ENCODE measurements at regions not wholly inside any gene's neighbourhood (a gene's known extent, or its start where the extent isn't known, plus 50 kb on each side); places are given as distances from the start of the nearest gene placed in this dataset.

- no peak for DNase-seq (ENCODE audit: extremely low read depth, low read depth)
Measured at GRCh38 chr2:150631236-150631821, 143.9 kb upstream of the RND3 start.

- DNase-seq (ENCODE audit: extremely low read depth, low read depth): no peak
Measured at GRCh38 chr2:150630587-150631235, 143.2 kb upstream of the RND3 start.

GRCh38 chr2:150627526-150627925, 140.1 kb upstream of the RND3 start:
- no peak for DNase-seq (ENCODE audit: extremely low read depth, low read depth)

- DNase-seq (ENCODE audit: extremely low read depth, low read depth): no peak
Measured at GRCh38 chr2:150626934-150627411, 139.5 kb upstream of the RND3 start.

GRCh38 chr2:150625741-150626140, 138.3 kb upstream of the RND3 start:
- no peak for DNase-seq (ENCODE audit: extremely low read depth, low read depth)

- no peak for DNase-seq (ENCODE audit: extremely low read depth, low read depth)
Measured at GRCh38 chr2:150625303-150625702, 137.8 kb upstream of the RND3 start.

GRCh38 chr2:150624001-150624401, 136.5 kb upstream of the RND3 start:
- DNase-seq (ENCODE audit: extremely low read depth, low read depth): no peak

GRCh38 chr2:150621526-150622213, 134.2 kb upstream of the RND3 start:
- no peak for DNase-seq (ENCODE audit: extremely low read depth, low read depth)

GRCh38 chr2:150620855-150621254, 133.4 kb upstream of the RND3 start:
- no peak for DNase-seq (ENCODE audit: extremely low read depth, low read depth)

GRCh38 chr2:150620416-150620815, 132.9 kb upstream of the RND3 start:
- no peak for DNase-seq (ENCODE audit: extremely low read depth, low read depth)

- no peak for DNase-seq (ENCODE audit: extremely low read depth, low read depth)
Measured at GRCh38 chr2:150619607-150620330, 132.3 kb upstream of the RND3 start.

- DNase-seq (ENCODE audit: extremely low read depth, low read depth): no peak
Measured at GRCh38 chr2:150618245-150618895, 130.9 kb upstream of the RND3 start.

GRCh38 chr2:150617351-150617978, 130.0 kb upstream of the RND3 start:
- no peak for DNase-seq (ENCODE audit: extremely low read depth, low read depth)

GRCh38 chr2:150612957-150613710, 125.7 kb upstream of the RND3 start:
- DNase-seq (ENCODE audit: extremely low read depth, low read depth): no peak

GRCh38 chr2:150610670-150611279, 123.3 kb upstream of the RND3 start:
- peak; percentile 66 for DNase-seq (ENCODE audit: extremely low read depth, low read depth)

GRCh38 chr2:150609831-150610582, 122.5 kb upstream of the RND3 start:
- no peak for DNase-seq (ENCODE audit: extremely low read depth, low read depth)

GRCh38 chr2:150608341-150608740, 120.9 kb upstream of the RND3 start:
- no peak for DNase-seq (ENCODE audit: extremely low read depth, low read depth)

GRCh38 chr2:150607390-150607811, 119.9 kb upstream of the RND3 start:
- DNase-seq (ENCODE audit: extremely low read depth, low read depth): no peak
